HCT116 (cell line): ENCODE measurements at regions not wholly inside any gene's neighbourhood (a gene's known extent, or its start where the extent isn't known, plus 50 kb on each side); places are given as distances from the start of the nearest gene placed in this dataset.

ENCODE experiments used
- CBX3 ChIP-seq: IDR thresholded peaks from 2 replicates; pipeline ENCODE4 v1.6.1; 2012; ENCODE audit warnings: low read depth
- CEBPB ChIP-seq: IDR thresholded peaks from 2 replicates; pipeline ENCODE4 v1.6.1; 2012; ENCODE audit warnings: low read depth
- CTCF ChIP-seq, 3 experiments: fragments of 200-600 bp in 1 of 3; sonication (generic) in 1 of 3; IDR thresholded peaks in 2 of 3; conservative IDR thresholded peaks in 1 of 3; 2 replicates each; pipeline ENCODE4 v1.5.1; 2012 to 2017; ENCODE audit warnings: low read depth in 2 of 3, low read length in 2 of 3, antibody characterized with exemption in 1 of 3, borderline replicate concordance in 1 of 3, control low read depth in 1 of 3, mild to moderate bottlenecking in 1 of 3, mixed read lengths in 1 of 3, mixed run types in 1 of 3, moderate library complexity in 1 of 3; ENCODE audit not compliant: insufficient read depth in 1 of 3
- EZH2 ChIP-seq: fragments of 200-600 bp; sonication (generic); IDR thresholded peaks from 2 replicates; pipeline ENCODE4 v1.6.1; 2017; ENCODE audit warnings: antibody characterized with exemption, mixed run types
- POLR2A ChIP-seq: IDR thresholded peaks from 2 replicates; pipeline ENCODE4 v1.7.0; 2011; ENCODE audit warnings: borderline replicate concordance; ENCODE audit not compliant: insufficient read depth, insufficient read length; ENCODE audit errors: extremely low read depth
- POLR2AphosphoS5 ChIP-seq: IDR thresholded peaks from 2 replicates; pipeline ENCODE4 v1.6.1; 2011; ENCODE audit warnings: mild to moderate bottlenecking, low read depth, low read length, moderate library complexity
- RAD21 ChIP-seq: IDR thresholded peaks from 2 replicates; pipeline ENCODE4 v1.6.1; 2012; ENCODE audit warnings: low read depth, mild to moderate bottlenecking
- ZNF274 ChIP-seq: fragments of 200-500 bp; sonication (Bioruptor generic); IDR thresholded peaks from 2 replicates; pipeline ENCODE4 v1.6.1; 2014; ENCODE audit warnings: mild to moderate bottlenecking, low read depth, low read length, inconsistent platforms

- TF ChIP-seq CTCF (IDR thresholded peaks at IDR 0.05 in 2 of 3, conservative IDR thresholded peaks at IDR 0.05 in 1 of 3; ENCODE audit: borderline replicate concordance in 1 of 3, insufficient read depth in 1 of 3, low read depth in 2 of 3, low read length in 2 of 3) (no peak), POLR2A (no peak), CEBPB (no peak), EZH2 (no peak), RAD21 (no peak), ZNF274 (no peak), POLR2AphosphoS5 (no peak), CBX3 (no peak)
Observed at GRCh38 chr7:156386097-156386496, 254.5 kb upstream of the RNF32 start.
